B cell (primary cell): ENCODE measurements at regions not wholly inside any gene's neighbourhood (a gene's known extent, or its start where the extent isn't known, plus 50 kb on each side); places are given as distances from the start of the nearest gene placed in this dataset.

Experiments
- ATAC-seq: fragments of 200-7000 bp; cut with Tn5 transposase; one replicate; pipeline ENCODE4 v1.10.0; 2021; ENCODE audit warnings: low read depth, mild to moderate bottlenecking, moderate number of reproducible peaks, moderate library complexity
- CTCF ChIA-PET: fragments of 350-600 bp; sonication (Branson Sonifier 250); formaldehyde crosslinking; loops from one replicate; lab custom pipeline; 2021; ENCODE audit warnings: antibody characterized with exemption, inconsistent platforms; lab: Charles Lee
- POLR2A ChIA-PET: fragments of 350-600 bp; sonication (Branson Sonifier 250); formaldehyde crosslinking; loops from one replicate; lab custom pipeline; 2021; ENCODE audit warnings: antibody characterized with exemption; lab: Charles Lee
- DNase-seq: peaks from one replicate; pipeline ENCODE4 v3.0.0; 2013
- H2AFZ ChIP-seq: 2 replicates; pipeline ENCODE4 v1.6.1; 2012; ENCODE audit warnings: mild to moderate bottlenecking, low read depth, low read length; ENCODE audit not compliant: insufficient read depth, poor library complexity, severe bottlenecking
- H3K27ac ChIP-seq, 2 donors: 1 replicate in 1 of 2; 2 replicates in 1 of 2; pipeline ENCODE4 v1.5.1; 2012 to 2013; ENCODE audit warnings: low read length in 2 of 2, mild to moderate bottlenecking in 2 of 2, moderate library complexity in 1 of 2
- H3K27me3 ChIP-seq, 4 experiments: fragments of 200-600 bp in 1 of 4; sonication (generic) in 1 of 4; replicated peaks in 1 of 4; 1 replicate in 2 of 4; 2 replicates in 2 of 4; pipeline versions ENCODE4 v1.6.1 to v1.7.0; 2013 to 2016; ENCODE audit warnings: low read length in 3 of 4, mild to moderate bottlenecking in 2 of 4, mixed read lengths in 1 of 4, moderate library complexity in 1 of 4; ENCODE audit not compliant: insufficient read depth in 4 of 4, control insufficient read depth in 3 of 4; ENCODE audit errors: control extremely low read depth in 1 of 4
- H3K36me3 ChIP-seq, 2 experiments: replicated peaks in 1 of 2; 1 replicate in 1 of 2; 2 replicates in 1 of 2; pipeline versions ENCODE4 v1.6.1 to v1.7.1; 2013; ENCODE audit warnings: low read length in 1 of 2; ENCODE audit not compliant: insufficient read depth in 2 of 2, control insufficient read depth in 1 of 2; ENCODE audit errors: control extremely low read depth in 1 of 2, extremely low read depth in 1 of 2
- H3K4me1 ChIP-seq, 2 donors: fragments of 200-600 bp in 1 of 2; sonication (generic) in 1 of 2; 1 replicate in 1 of 2; 2 replicates in 1 of 2; pipeline versions ENCODE4 v1.5.1 to v1.6.1; 2013 to 2017; ENCODE audit warnings: low read length in 2 of 2; ENCODE audit not compliant: control insufficient read depth in 2 of 2, insufficient read depth in 2 of 2
- H3K4me2 ChIP-seq: replicated peaks from 2 replicates; pipeline ENCODE3; 2012; ENCODE audit warnings: mild to moderate bottlenecking, low read depth, low read length; ENCODE audit not compliant: poor library complexity, severe bottlenecking
- H3K4me3 ChIP-seq, 5 experiments: fragments of 200-600 bp in 1 of 5; sonication (generic) in 1 of 5; 1 replicate in 3 of 5; 2 replicates in 2 of 5; pipeline versions ENCODE4 v1.5.1 to v1.7.0; 2011 to 2016; ENCODE audit warnings: low read length in 4 of 5, mild to moderate bottlenecking in 4 of 5, low read depth in 2 of 5, control low read depth in 1 of 5, moderate library complexity in 1 of 5; ENCODE audit not compliant: insufficient read depth in 1 of 5; ENCODE audit errors: control extremely low read depth in 1 of 5, extremely low read depth in 1 of 5
- H3K79me2 ChIP-seq: fragments of 200-600 bp; sonication (generic); one replicate; pipeline ENCODE4 v1.6.0; 2016; ENCODE audit warnings: low read length; ENCODE audit not compliant: control insufficient read depth, insufficient read depth
- H3K9ac ChIP-seq: fragments of 200-600 bp; sonication (generic); 2 replicates; pipeline ENCODE4 v1.6.1; 2017; ENCODE audit warnings: mild to moderate bottlenecking, low read length, moderate library complexity
- H3K9me3 ChIP-seq, 3 donors: one replicate each; pipeline versions ENCODE4 v1.6.1 to v1.7.1; 2013; ENCODE audit warnings: low read length in 2 of 3; ENCODE audit not compliant: control insufficient read depth in 2 of 3, insufficient read depth in 1 of 3; ENCODE audit errors: control extremely low read depth in 1 of 3
- H4K20me1 ChIP-seq: 2 replicates; pipeline ENCODE4 v1.6.0; 2012; ENCODE audit warnings: mild to moderate bottlenecking, low read length; ENCODE audit not compliant: insufficient read depth, control insufficient read depth, poor library complexity, severe bottlenecking
- H3K27ac Mint-ChIP-seq: one replicate; pipeline ENCODE4 v1.8.0; 2021; ENCODE audit warnings: mixed read lengths
- H3K27me3 Mint-ChIP-seq: one replicate; pipeline ENCODE4 v1.8.0; 2021; ENCODE audit warnings: mixed read lengths
- H3K4me1 Mint-ChIP-seq: one replicate; pipeline ENCODE4 v1.8.0; 2021; ENCODE audit warnings: mixed read lengths
- H3K4me3 Mint-ChIP-seq: one replicate; pipeline ENCODE4 v1.8.0; 2021; ENCODE audit warnings: mixed read lengths
- H3K9me3 Mint-ChIP-seq: one replicate; pipeline ENCODE4 v1.8.0; 2022; ENCODE audit warnings: mixed read lengths; ENCODE audit not compliant: insufficient read depth
- EZH2 ChIP-seq: IDR thresholded peaks from 2 replicates; pipeline ENCODE4 v1.6.1; 2012; ENCODE audit warnings: borderline replicate concordance, low read depth, mild to moderate bottlenecking, moderate library complexity, low read length; ENCODE audit not compliant: insufficient read depth, poor library complexity, severe bottlenecking
- WGBS: methylation state at CpG from one replicate; pipeline ENCODE4 v1.1.5; 2013; ENCODE audit warnings: missing lambda C conversion rate; ENCODE audit not compliant: insufficient coverage; 5-methylcytosine and 5-hydroxymethylcytosine counted together
- intact Hi-C: fragments of 100-400 bp; cut with micrococcal nuclease; formaldehyde crosslinking; loops from one replicate; pipeline ENCODE4 v1.10.0; 2022
- TF ChIP-seq, protein P1 (sequence below): fragments of 200-600 bp; IDR thresholded peaks from one replicate; pipeline ENCODE4 v1.8.0; 2022; ENCODE audit warnings: antibody characterized with exemption, mild to moderate bottlenecking

DNA sequence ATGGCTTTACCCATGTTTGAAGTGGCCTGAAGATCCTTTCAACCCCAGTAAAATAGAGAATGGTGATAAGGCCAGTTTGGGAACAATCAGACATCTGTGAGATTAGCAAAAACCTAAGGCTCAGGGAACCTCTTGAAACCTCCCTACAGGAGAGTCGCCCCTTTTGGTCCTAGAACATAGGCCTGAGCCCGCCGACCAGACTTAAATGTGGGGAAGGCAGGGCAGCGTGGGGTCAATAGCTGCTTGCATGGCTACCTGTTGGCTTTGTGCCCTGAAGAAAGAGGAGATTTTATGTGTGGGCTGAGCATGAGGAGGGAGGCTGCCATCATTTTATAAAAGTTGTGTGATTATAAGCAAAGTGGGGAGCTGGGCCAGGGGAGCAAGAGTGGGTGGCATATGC, 97.6 kb upstream of the TBX20 start:
- Histone ChIP-seq H3K36me3 (no peaks in the 10 kb centered on the region), H4K20me1 (no peaks in the 10 kb centered on the region), H2AFZ (no peak overlapping the region), H3K9me3 (no peaks in the 10 kb centered on the region), H3K27me3 (no peaks in the 10 kb centered on the region), H3K27ac (no peak overlapping the region), H3K9ac (no peak overlapping the region), H3K4me3 (no peak overlapping the region), H3K4me2 (no peak overlapping the region), H3K4me1 (no peaks in the 10 kb centered on the region), H3K79me2 (no peaks in the 10 kb centered on the region)
- DNase-seq (no peak), ATAC-seq (no peak)
- H3K4me1 Mint-ChIP-seq, result no peaks in the 10 kb centered on the region
- WGBS, result 83% methylated on average over 1 of the region's 4 CpGs
- ChIA-PET POLR2A (no interaction called here), CTCF (no interaction called here)
- TF ChIP-seq EZH2, result no peak
- TF ChIP-seq, protein P1, sequence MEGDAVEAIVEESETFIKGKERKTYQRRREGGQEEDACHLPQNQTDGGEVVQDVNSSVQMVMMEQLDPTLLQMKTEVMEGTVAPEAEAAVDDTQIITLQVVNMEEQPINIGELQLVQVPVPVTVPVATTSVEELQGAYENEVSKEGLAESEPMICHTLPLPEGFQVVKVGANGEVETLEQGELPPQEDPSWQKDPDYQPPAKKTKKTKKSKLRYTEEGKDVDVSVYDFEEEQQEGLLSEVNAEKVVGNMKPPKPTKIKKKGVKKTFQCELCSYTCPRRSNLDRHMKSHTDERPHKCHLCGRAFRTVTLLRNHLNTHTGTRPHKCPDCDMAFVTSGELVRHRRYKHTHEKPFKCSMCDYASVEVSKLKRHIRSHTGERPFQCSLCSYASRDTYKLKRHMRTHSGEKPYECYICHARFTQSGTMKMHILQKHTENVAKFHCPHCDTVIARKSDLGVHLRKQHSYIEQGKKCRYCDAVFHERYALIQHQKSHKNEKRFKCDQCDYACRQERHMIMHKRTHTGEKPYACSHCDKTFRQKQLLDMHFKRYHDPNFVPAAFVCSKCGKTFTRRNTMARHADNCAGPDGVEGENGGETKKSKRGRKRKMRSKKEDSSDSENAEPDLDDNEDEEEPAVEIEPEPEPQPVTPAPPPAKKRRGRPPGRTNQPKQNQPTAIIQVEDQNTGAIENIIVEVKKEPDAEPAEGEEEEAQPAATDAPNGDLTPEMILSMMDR, result no peak
- H3K27me3 Mint-ChIP-seq, result peaks cover 24% of the 10 kb centered on the region
- H3K27ac Mint-ChIP-seq, result no peak overlapping the region
- H3K9me3 Mint-ChIP-seq, result no peaks in the 10 kb centered on the region
- no peak overlapping the region for H3K4me3 Mint-ChIP-seq
- intact Hi-C loops, result no loop called here

DNA sequence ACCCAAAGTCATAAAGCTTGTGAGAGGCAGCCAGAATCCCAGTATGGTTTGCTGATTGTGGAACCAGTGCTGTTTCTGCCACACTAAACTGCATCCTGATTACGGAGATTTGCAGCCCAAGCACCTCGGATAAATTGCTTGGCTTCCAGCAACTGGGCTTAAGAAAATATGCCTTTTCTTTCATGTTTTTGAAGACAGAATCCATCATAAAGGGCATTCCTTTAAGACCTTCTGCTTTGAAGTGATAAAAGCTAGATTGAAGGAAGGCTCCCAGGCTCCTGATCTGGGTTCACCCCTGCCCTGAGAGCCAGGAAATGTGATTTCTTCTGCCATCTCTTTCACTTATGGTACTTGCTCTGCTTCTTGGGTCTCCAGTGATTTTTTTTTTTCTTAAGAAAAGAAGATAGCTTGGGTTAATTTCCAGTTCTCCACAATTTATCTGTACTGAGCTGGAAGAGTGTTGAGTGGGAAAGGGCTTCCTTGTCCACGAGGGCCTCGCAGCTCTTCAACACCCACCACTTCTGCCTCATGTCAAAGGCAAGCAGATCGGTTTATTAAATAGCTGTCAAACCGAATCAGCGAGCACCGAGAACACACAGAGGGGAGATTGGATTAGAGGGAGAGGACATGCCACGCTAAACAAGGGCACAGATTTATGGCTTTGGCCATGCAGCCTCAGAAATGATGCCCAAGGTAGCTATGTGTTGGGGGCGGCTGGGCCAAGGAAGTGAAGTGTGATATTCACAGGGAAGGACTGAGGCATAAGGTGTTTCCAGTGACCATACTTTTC, 94.9 kb upstream of the TBX20 start:
- intact Hi-C loops, result no loop called here
- peaks cover 0 to 3% (median 0%) of the 10 kb centered on the region in 4 experiments for H3K27me3 ChIP-seq
- H3K9ac ChIP-seq, result no peak overlapping the region
- H2AFZ ChIP-seq, result no peak overlapping the region
- no peaks in the 10 kb centered on the region for H3K4me1 ChIP-seq
- H3K4me3 ChIP-seq, result no peak overlapping the region
- H3K27ac ChIP-seq, result no peak overlapping the region
- CTCF ChIA-PET, result no interaction called here
- no peaks in the 10 kb centered on the region for H4K20me1 ChIP-seq
- ATAC-seq, result no peak
- H3K4me1 Mint-ChIP-seq, result no peaks in the 10 kb centered on the region
- DNase-seq, result no peak
- H3K79me2 ChIP-seq, result no peaks in the 10 kb centered on the region
- H3K27ac Mint-ChIP-seq, result no peak overlapping the region
- H3K4me3 Mint-ChIP-seq, result no peak overlapping the region
- TF ChIP-seq EZH2, result no peak
- TF ChIP-seq, protein P1, result no peak
- 98% methylated on average over 7 of the region's 10 CpGs for WGBS
- no peaks in the 10 kb centered on the region for H3K36me3 ChIP-seq
- H3K9me3 Mint-ChIP-seq, result no peaks in the 10 kb centered on the region
- H3K9me3 ChIP-seq, result no peaks in the 10 kb centered on the region
- no peak overlapping the region for H3K4me2 ChIP-seq
- POLR2A ChIA-PET, result no interaction called here
- H3K27me3 Mint-ChIP-seq, result peaks cover 18% of the 10 kb centered on the region
